NCI-H2196 (cell line): ENCODE measurements at regions not wholly inside any gene's neighbourhood (a gene's known extent, or its start where the extent isn't known, plus 50 kb on each side); places are given as distances from the start of the nearest gene placed in this dataset.
"Not testable (repeated sequence)": the region's sequence is repeated elsewhere in the genome, so short reads cannot be mapped to it uniquely, and the experiment has no call there.

Experiments used
- DNase-seq: peaks from one replicate; lab custom pipeline; 2025; ENCODE audit not compliant: unreplicated experiment; lab: John Stamatoyannopoulos, UW

DNA sequence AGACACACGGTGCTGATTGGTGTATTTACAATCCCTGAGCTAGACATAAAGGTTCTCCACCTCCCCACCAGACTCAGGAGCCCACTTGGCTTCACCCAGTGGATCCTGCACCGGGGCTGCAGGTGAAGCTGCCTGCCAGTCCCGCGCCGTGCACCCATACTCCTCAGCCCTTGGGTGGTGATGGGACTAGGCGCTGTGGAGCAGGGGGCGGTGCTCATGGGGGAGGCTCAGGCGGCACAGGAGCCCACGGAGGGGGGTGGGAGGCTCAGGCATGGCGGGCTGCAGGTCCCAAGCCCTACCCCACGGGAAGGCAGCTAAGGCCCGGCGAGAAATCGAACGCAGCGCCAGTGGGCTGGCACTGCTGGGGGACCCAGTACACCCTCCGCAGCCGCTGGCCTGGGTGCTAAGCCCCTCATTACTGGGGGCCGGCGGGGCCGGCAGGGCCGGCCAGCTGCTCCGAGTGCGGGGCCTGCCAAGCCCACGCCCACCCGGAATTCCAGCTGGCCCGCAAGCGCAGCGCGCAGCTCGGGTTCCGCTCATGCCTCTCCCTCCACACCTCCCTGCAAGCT, 1447.2 kb downstream of the RAPGEF2 start:
- DNase-seq = not testable (repeated sequence)

DNA sequence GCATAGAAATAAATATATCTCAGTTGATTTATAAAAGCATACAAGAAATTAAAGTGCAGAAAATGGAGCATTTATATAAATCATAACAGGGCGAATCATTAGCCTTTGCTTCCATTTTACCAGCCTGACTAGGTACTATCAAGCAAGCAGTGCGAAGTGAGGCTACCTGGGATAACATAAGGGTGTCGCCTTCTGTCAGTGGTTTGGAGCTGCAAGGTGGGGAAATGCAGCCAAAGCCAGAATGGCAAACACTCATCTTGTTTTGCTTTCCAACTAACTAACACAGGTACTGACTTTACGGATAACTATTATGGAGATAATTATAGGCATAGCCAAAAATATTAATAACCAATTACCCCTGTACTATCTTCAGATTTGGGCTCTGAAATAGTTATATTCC, 1459.8 kb downstream of the RAPGEF2 start:
- no peak for DNase-seq

DNA sequence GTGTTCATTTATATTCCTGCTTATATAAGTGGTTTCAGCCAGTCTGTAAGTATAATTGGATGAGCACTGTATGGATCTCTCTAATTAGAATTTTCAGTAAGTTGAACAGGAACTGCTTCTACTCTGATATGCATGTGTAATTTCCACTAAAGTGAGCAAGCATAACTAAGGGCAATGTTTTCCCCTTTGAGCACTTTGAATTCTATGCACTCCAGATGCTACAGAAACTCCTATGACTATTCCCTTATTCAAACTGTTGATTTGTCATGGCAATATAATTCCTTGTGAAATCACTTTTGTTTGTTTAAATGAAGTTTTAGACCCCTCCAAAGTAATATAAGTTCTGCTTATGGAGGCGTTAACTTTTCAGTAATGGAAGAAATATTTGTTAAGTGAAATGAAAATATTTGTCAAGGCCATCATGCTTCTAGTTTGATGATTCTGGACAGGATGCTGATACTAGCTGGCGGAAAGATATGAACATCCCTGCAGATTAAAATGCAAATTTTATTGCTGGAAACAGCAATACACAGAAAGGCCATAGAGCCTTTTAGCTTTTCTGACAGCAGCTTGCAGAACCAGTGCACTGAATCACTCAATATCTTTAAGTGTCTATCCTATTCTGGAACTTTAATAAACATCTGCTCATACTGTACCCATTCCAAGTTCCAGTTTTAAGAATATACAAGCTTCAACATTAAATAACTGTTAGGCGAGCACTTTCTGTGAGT, 1460.8 kb downstream of the RAPGEF2 start:
- no peak for DNase-seq

DNA sequence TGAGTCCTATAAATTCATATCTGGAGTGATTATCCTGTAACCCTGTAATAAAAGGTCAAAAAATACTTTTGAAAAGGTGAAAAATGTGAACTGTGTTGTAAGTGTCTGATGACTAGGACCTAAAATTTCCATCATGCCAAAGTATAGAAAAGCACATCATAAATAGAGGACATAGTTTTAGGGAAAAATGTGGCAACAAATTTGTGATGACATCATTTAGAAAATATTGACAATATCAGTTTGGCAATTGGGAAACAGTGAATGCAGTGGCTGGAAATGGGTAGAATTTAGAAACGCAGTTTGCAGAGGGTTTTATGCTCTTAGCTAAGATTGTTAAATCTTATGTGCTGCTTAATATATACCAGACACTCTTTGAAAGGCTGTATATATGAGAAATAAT, 1464.8 kb downstream of the RAPGEF2 start:
- DNase-seq = no peak

DNA sequence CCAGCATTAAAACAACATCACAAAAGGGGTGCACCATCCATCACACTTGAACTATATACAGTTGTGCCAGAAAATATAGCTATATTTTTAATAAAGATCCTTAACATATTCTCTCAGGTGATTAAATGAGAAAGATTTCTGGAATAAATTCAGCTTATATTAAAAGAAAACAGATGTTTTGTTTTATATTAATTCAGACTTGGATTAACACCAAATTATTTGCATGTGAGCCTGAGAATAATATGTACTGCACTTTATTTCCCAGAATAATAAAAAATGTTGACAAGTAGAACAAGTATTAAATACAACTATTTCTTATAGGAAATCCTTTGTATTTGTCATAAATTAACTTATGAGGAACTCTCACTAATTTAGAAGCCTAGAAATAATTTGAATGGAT, 1467.4 kb downstream of the RAPGEF2 start:
- no peak for DNase-seq

DNA sequence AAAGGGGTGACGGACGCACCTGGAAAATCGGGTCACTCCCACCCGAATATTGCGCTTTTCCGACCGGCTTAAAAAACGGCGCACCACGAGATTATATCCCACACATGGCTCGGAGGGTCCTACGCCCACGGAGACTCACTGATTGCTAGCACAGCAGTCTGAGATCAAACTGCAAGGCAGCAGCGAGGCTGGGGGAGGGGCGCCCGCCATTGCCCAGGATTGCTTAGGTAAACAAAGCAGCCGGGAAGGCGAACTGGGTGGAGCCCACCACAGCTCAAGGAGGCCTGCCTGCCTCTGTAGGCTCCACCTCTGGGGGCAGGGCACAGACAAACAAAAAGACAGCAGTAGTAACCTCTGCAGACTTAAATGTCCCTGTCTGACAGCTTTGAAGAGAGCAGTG, 1471.4 kb downstream of the RAPGEF2 start:
- not testable (repeated sequence) for DNase-seq

DNA sequence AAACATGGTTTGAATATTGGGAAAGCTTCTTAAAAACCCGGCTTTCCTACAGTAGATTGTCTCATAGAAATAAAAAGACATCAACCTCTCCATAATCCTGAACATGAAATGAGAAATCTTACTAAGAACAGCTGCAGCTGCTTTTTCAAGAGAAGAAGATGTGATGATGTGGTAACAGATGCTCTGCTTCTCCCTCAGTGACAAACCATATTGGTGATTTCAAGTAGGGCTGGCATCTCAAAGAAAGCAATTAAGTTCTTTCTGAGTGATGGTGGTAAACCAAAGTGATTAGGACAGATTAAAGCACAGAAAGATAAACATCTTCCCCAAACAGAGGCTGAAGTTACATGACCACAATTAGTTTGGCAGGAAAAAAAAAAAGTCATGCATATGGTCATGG, 1477.7 kb downstream of the RAPGEF2 start:
- DNase-seq = no peak

DNA sequence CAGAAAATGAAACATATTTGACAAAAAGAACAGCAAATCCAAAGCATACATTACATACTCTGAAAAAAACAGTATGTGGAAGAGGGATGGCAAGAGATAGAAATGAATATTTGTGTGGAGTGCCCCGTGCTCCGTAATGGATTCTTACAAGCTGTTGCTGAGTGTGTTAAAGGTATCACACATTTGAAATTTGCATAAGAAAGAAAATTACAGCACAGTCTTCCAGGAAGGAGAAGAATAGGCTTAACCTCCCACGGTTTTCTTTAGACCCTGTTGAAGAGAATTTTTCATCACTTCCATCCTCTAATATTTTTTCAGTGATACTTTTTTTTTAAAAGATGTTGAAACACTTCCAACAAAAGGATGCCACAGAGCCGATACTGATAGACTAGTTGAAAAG, 1489.4 kb downstream of the RAPGEF2 start:
- DNase-seq = no peak

DNA sequence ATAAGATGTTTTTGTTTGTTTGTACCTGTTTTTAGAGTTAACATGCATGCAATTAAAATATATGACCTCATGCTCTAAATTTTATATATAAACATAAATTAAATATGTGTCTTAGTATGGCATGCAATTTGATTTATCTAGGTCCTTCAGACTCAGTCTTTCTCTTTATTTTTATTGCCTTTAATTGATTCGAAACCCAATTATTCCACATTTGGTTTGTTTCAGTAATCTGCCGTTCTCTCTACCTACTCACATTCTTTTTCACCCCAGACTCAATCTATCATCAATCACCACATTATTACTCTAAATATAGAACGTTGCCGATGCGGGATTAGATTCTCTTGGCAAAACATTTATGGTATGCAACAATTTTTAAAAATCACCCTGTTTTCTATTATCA, 1492.8 kb downstream of the RAPGEF2 start:
- DNase-seq = no peak

DNA sequence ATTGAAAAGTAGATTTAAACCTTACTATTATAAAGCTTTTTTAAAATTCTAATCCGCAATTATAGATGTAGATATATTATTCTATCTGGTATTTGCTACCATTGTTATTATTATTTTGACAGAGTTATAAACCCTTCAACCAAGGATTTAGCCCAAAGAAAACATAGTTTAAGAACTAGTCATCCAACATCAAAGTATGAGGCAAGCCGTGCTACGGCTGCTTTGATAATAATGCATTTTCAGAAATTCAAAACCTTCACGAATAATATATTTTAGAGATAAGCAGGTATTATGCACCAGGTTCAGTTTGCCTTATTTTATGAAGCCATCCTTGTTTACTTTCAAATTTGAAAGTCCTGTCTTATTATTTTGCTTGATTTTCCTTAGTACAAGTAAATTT, 1501.7 kb downstream of the RAPGEF2 start:
- no peak for DNase-seq

DNA sequence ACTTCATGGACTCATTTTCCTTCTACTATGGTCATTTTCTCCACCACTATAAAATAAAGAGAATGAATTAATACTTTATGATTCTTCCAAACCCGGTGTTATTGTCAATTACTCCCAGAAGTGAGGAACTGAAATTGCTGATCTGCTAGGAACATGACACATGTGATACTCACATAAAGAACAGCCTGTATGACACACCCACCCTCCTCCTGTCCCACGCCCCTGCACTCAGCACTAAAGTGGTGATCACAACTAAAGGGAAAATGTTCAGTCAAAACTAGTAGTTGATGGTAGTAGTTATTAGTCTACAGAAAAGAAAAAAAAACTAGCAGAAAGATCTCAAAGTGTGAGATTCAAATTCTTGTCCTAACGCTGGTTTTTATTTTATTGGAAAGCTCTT, 1508.3 kb downstream of the RAPGEF2 start:
- no peak for DNase-seq

DNA sequence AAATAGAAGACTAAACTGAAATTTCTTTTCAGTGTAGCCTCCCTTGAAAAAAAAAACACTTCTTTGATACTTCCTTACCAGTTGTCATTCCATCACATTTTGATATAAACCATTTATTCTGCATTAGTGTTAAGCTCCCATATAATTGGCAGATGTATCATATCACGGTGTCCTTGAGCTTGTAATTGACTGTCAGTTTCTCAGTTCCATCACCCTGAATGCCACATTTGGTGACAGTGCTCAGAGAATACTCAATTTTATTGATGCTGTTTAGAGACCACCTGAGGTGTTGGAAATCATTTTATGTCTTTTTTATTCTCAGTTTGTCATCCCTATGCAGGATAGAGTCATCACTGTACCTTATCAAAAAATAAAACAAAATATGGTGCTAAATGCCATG, 1528.2 kb downstream of the RAPGEF2 start:
- no peak for DNase-seq

DNA sequence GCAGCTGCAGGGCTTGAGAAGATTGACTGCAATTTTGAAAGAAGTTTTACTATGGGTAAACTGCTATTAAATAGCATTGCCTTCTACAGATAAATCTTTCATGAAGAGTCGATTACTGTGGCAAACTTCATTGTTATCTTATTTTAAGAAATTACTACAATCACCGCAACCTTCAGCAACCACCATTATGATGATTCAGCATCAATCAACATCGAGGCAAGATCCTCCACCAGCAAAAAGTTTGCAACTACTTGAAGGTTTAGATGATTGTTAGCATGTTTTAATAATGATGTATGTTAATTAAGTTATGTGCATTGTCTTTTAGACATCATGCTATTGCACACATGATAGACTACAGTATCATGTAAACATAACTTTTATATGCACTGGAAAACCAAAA, 1511.0 kb downstream of the FSTL5 start:
- DNase-seq = no peak

DNA sequence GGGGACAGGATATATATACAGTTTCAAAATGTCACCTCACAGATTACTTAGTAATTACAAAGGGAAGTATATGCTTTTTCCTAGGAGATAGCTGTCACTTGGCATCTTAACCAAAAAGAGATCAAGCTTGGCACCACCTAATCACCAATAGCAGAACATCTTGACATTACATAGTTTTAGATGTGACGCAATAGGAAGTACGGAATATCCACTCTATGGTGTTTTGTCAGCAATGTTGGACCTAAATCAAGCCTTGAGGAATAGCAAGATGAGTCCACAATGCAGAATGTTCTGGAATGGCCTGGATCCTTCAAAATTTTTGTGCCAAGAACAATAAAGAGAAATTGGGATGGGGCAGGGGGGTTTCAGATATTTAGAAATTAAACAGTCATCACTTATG, 1488.2 kb downstream of the FSTL5 start:
- DNase-seq = no peak

DNA sequence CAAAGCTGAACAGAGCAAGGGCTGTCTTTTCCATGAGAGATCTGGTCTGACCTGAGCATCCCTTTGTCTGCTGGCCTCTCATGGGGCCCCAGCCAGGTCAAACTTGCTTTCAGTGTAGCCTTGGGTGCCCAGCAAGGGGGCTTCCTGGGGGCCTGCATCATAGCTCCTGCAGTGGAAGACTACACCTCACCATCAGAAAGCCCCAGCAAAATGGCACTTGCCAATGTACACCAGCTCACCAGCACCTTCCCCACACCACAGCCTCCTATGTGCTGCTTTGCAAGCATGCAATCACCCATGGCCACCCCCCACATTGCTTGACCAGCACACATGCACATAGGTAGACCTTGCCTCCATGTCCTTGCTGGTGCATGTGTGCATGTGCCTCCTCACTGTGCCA, 1478.1 kb downstream of the FSTL5 start:
- no peak for DNase-seq

DNA sequence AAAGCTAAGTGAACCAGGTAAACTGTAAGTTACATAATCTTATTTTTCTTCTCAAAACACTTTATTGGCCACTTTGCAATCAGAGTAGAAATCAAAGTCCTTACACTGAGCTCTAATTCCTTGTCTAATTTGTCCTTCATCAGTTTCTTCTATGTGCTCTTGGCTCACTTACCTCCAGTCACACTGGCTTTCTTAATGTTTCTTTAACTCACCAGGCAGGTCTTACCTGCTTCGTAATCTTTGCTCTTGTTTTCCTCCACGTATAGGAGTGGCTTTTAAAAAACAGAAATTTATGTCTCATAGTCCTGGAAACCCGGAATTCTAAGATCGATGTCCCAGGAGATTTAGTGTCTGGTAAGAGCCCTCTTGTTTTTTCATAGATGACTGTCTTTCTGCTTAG, 1462.1 kb downstream of the FSTL5 start:
- no peak for DNase-seq

DNA sequence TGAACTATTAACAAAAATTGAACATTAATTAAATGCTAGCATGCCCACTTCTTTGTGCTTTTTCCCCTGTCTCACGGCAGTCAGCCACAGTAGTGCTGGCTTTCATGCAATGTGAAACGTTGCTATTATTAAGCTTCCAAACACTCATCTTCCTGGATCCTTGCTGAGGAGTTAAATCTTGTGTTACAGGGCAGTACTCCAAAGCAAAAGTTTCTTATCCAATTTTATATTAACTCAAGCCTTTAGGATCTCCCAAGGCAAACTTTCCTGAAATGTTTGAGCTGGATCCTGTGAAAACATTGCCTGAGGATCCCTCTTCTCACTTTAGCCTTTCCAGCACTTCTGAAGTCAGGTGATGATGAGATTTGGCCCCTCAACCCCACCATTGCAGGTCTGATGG, 1454.8 kb downstream of the FSTL5 start:
- DNase-seq = no peak

DNA sequence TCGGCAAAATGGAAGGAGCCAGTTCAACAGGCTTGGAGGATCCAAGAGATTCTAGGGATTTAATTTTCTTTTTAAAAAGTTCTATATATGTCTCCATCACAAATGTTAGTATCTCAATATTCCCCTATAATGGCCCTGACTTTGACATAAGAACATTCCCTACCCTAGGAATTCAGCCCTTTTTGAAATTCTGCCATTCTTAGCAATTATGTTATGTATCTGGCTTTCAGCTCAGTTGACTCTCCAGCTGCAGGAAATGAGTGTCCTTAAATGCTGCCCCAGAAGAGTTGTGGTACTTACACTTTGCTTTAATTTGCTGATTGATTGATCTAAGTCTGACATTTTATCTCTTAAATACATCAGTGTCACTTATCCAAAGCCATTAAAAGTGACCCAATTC, 1454.3 kb downstream of the FSTL5 start:
- DNase-seq = no peak

DNA sequence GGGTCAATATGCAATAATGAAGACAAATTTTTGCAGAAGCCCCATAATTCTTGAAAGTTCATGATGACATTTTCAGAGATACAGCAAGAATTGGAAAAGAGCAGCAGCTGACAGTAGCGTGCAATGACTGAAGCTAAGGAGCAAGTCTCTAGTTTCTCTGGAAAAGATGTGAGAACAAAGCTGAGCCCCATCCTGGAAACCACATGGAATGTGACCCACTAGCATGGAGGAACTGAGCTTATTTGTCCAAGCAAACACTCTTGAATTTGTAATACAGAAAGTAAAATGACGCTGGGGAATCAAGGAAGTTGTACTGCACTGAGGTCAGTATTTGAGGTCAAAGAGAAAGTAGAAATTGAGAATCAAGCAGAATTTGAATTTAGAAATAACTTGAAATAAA, 1447.2 kb downstream of the FSTL5 start:
- DNase-seq = no peak

DNA sequence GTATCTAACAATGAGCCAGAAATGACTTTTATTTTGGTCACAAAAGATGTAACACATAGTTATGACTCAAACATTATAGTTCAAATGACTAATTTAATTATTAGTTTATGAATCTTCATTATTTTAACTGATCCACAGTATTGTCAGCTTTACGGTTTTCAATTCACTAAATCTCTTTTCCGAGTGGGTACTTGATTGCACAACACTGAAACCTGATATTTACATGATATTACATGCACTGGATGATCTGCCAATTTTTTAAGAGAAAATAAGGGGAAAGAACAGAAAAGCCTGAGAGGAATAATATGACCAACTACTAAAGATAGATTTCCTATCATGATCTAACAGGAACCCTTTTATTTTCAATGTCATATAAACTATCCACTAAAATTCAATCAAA, 1446.0 kb downstream of the FSTL5 start:
- no peak for DNase-seq

DNA sequence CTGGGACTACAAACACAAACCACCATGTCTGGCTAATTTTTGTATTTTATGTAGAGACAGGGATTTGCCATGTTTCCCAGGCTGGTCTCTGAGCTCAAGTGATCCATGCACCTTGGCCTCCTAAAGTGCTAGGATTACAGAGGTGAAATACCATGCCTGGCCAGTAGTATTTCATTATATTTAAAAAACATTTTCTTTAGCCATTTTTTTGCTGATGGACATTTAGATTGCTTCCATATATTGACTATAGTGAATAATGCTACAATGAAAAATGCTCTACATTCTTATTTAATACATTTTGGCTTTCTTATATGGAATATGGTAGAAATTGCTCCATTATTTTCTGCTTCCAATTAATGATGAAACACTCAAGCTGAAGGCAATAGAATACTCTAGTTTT, 1439.7 kb downstream of the FSTL5 start:
- DNase-seq = no peak

DNA sequence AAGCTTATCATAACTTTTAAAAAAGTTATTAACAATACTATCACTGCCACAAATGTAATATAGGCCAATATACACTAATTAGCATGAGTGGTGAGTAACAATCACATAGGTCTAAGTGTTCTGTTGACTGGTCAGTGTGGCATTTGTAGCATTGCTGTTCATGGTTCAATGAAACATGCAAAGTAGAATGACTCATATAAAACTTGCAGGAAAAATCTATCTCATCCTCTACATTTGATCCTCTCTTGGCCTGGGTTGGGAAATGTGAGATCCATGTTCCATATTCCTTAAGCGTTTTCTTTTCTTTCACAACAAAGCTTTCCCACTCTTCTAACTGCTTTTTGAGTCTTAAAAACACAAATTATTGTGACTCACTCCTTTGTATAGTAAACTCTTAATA, 1418.7 kb downstream of the FSTL5 start:
- DNase-seq = no peak

DNA sequence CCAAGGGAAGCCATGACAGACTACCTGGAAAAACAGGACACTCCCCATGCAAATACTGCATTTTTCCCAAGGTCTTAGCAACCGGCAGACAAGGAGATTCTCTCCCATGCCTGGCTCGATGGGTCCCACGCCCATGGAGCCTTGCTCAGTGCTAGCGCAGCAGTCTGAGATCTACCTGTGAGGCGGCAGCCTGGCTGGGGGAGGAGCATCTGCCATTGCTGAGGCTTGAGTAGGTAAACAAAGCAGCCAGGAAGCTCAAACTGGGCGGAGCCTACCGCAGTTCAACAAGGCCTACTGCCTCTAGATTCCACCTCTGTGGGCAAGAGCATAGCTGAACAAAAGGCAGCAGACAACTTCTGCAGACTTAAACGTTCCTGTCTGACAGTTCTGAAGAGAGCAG, 1417.2 kb downstream of the FSTL5 start:
- not testable (repeated sequence) for DNase-seq
